ENCODE measurements at regions not wholly inside any gene's neighbourhood (a gene's known extent, or its start where the extent isn't known, plus 50 kb on each side); places are given as distances from the start of the nearest gene placed in this dataset.

DNA sequence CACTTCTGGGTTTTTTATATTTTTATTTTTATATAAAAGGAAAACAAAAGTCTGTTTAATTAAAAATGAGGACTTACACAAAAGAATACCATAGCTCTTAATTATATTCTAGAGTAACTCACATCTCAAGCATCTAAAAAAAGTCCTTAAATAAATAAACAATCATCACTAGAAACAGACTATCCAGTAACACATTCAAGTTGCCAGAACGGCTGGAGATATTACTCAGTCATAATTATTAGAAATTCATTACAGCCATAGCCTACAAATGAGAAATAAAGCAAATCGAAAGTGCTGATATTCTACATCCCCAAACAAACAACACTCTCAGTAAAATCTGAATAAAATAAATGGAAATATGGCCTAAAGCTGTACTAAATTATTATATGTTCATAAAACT lies 182.5 kb upstream of the C11orf58 start:
- Histone ChIP-seq H3K27ac (no peak overlapping the region), H3K27me3 (replicated peaks in 1 of 7) (no peaks in the 10 kb centered on the region), H3K36me3 (no peaks in the 10 kb centered on the region), H3K9me3 (no peaks in the 10 kb centered on the region), H3K4me3 (no peak overlapping the region), H3K4me1 (no peaks in the 10 kb centered on the region)
- WGBS, 5 donors: 58 to 82% (median 68%) methylated on average over 2 of the region's 2 CpGs
- TF ChIP-seq, protein P1, sequence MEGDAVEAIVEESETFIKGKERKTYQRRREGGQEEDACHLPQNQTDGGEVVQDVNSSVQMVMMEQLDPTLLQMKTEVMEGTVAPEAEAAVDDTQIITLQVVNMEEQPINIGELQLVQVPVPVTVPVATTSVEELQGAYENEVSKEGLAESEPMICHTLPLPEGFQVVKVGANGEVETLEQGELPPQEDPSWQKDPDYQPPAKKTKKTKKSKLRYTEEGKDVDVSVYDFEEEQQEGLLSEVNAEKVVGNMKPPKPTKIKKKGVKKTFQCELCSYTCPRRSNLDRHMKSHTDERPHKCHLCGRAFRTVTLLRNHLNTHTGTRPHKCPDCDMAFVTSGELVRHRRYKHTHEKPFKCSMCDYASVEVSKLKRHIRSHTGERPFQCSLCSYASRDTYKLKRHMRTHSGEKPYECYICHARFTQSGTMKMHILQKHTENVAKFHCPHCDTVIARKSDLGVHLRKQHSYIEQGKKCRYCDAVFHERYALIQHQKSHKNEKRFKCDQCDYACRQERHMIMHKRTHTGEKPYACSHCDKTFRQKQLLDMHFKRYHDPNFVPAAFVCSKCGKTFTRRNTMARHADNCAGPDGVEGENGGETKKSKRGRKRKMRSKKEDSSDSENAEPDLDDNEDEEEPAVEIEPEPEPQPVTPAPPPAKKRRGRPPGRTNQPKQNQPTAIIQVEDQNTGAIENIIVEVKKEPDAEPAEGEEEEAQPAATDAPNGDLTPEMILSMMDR (IDR thresholded peaks at IDR 0.05 in 8 of 11, conservative IDR thresholded peaks at IDR 0.05 in 3 of 11): no peak
- no peak for TF ChIP-seq POLR2A (IDR thresholded peaks at IDR 0.05)
- intact Hi-C loops (cut with DNase I; ENCODE audit: low total_unique reads): no loop called here
- no peak for DNase-seq

GRCh38 chr11:16554361-16554760 lies 184.1 kb upstream of the C11orf58 start:
- H3K36me3 ChIP-seq: no peaks in the 10 kb centered on the region

DNA sequence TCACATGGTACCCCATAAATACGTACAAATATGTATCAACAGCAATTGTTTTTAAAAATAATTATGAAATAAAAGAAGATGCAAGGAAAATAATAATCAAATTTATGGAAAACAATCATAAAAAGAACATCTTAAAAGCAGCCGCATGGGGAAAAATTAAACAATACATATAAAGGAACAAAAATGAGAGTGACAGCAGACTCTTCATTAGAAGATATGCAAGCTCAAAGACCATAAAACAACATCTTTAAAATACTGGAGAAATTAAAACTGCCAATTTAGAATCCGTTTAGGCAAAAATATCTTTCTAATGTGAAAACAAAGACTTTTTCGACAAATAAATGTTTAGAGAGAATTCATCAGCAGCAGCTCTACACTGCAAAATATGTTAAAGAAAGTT lies 190.6 kb upstream of the C11orf58 start:
- intact Hi-C loops (cut with DNase I; ENCODE audit: low total_unique reads): no loop called here
- TF ChIP-seq, protein P1 (IDR thresholded peaks at IDR 0.05 in 8 of 11, conservative IDR thresholded peaks at IDR 0.05 in 3 of 11): no peak
- TF ChIP-seq POLR2AphosphoS5 (IDR thresholded peaks at IDR 0.05): no peak
- TF ChIP-seq POLR2A (IDR thresholded peaks at IDR 0.05): no peak
- Histone ChIP-seq H3K4me3 (no peak overlapping the region), H3K4me1 (no peaks in the 10 kb centered on the region), H3K36me3 (no peaks in the 10 kb centered on the region), H3K27me3 (replicated peaks in 1 of 7) (no peaks in the 10 kb centered on the region), H3K27ac (no peak overlapping the region), H3K9me3 (peaks cover 0 to 33% (median 16%) of the 10 kb centered on the region in 8 donors)
- DNase-seq: no peak
- 91 to 96% (median 93%) methylated on average over 4 of the region's 4 CpGs for WGBS, 5 donors

More at GRCh38 chr11:16554361-16554760, 184.1 kb upstream of the C11orf58 start:
- no peak for TF ChIP-seq POLR2AphosphoS5 (IDR thresholded peaks at IDR 0.05)
- no peak for TF ChIP-seq POLR2A (IDR thresholded peaks at IDR 0.05)
- TF ChIP-seq, protein P1 (IDR thresholded peaks at IDR 0.05 in 8 of 11, conservative IDR thresholded peaks at IDR 0.05 in 3 of 11): no peak
- Histone ChIP-seq H3K4me1 (no peaks in the 10 kb centered on the region), H3K4me3 (no peak overlapping the region), H3K27ac (no peak overlapping the region), H3K9me3 (peaks cover 0 to 6% (median 4%) of the 10 kb centered on the region in 8 donors), H3K27me3 (replicated peaks in 1 of 7) (no peaks in the 10 kb centered on the region)
- intact Hi-C loops (cut with DNase I; ENCODE audit: low total_unique reads): no loop called here
- DNase-seq: no peak
- WGBS, 5 donors: 60 to 80% (median 75%) methylated on average over 2 of the region's 2 CpGs

GRCh38 chr11:16543642-16544041 lies 187.3 kb upstream of the SOX6 start:
- Histone ChIP-seq H3K27ac (no peak overlapping the region), H3K9me3 (peaks cover 0 to 30% (median 19%) of the 10 kb centered on the region in 8 donors), H3K4me3 (no peak overlapping the region), H3K36me3 (no peaks in the 10 kb centered on the region), H3K27me3 (replicated peaks in 1 of 7) (no peaks in the 10 kb centered on the region), H3K4me1 (no peaks in the 10 kb centered on the region)
- intact Hi-C loops (cut with DNase I; ENCODE audit: low total_unique reads): no loop called here
- DNase-seq: no peak
- WGBS, 5 donors: 86 to 98% (median 90%) methylated on average over 1 of the region's 1 CpG
- TF ChIP-seq, protein P1 (IDR thresholded peaks at IDR 0.05 in 8 of 11, conservative IDR thresholded peaks at IDR 0.05 in 3 of 11): no peak
- TF ChIP-seq POLR2AphosphoS5 (IDR thresholded peaks at IDR 0.05) (no peak), POLR2A (IDR thresholded peaks at IDR 0.05) (no peak)

Data from spleen (tissue), 11 donors.